Body of pancreas (tissue), 4 donors: ENCODE measurements at regions not wholly inside any gene's neighbourhood (a gene's known extent, or its start where the extent isn't known, plus 50 kb on each side); places are given as distances from the start of the nearest gene placed in this dataset.

ENCODE experiments used
- ATAC-seq: fragments of 150-250 bp; one replicate; pipeline ENCODE4 v1.9.1; 2016
- DNase-seq, 4 donors: peaks; one replicate each; pipeline ENCODE4 v3.0.0-alpha.2; 2019
- H3K27ac ChIP-seq, 4 donors: fragments of 200-600 bp; sonication (generic); 1 replicate in 3 of 4; 2 replicates in 1 of 4; pipeline versions ENCODE4 v1.5.1 to v1.6.1; 2016 to 2019; ENCODE audit warnings: mild to moderate bottlenecking in 1 of 4, mixed read lengths in 1 of 4, moderate library complexity in 1 of 4
- H3K27me3 ChIP-seq, 2 donors: fragments of 200-600 bp; sonication (generic); one replicate each; pipeline ENCODE4 v1.6.0; 2016; ENCODE audit warnings: mild to moderate bottlenecking in 1 of 2
- H3K36me3 ChIP-seq, 2 donors: fragments of 200-600 bp; sonication (generic); replicated peaks in 1 of 2; 2 replicates each; pipeline ENCODE4 v1.5.1; 2016; ENCODE audit warnings: low read depth in 2 of 2; ENCODE audit not compliant: insufficient read depth in 1 of 2
- H3K4me1 ChIP-seq: fragments of 200-600 bp; sonication (generic); one replicate; pipeline ENCODE4 v1.6.0; 2016
- H3K4me3 ChIP-seq, 2 donors: fragments of 200-600 bp; sonication (generic); 1 replicate in 1 of 2; 2 replicates in 1 of 2; pipeline ENCODE4 v1.5.1; 2016 to 2019
- H3K9me3 ChIP-seq, 3 donors: fragments of 200-600 bp; sonication (generic); 1 replicate in 2 of 3; 2 replicates in 1 of 3; pipeline ENCODE4 v1.5.1; 2016
- POLR2A ChIP-seq, 3 donors: fragments of 450-650 bp; IDR thresholded peaks; one replicate each; pipeline ENCODE4 v1.6.1; 2016; ENCODE audit warnings: antibody characterized with exemption in 3 of 3, mild to moderate bottlenecking in 2 of 3
- WGBS, 2 donors: methylation state at CpG; one replicate each; pipeline ENCODE4 v1.1.5; 2017; 5-methylcytosine and 5-hydroxymethylcytosine counted together
- intact Hi-C: fragments of 100-400 bp; cut with DNase I; formaldehyde crosslinking; loops from one replicate; pipeline ENCODE4 v1.15.1; 2023
- TF ChIP-seq, protein P1 (sequence below), 7 experiments: fragments of 450-650 bp in 4 of 7; fragments of 200-600 bp in 3 of 7; sonication (generic) in 3 of 7; IDR thresholded peaks; one replicate each; pipeline ENCODE4 v1.5.1; 2016 to 2019; ENCODE audit warnings: antibody characterized with exemption in 7 of 7

- WGBS, 2 donors: 62 to 67% methylated on average over 2 of the region's 2 CpGs
- no peaks in the 10 kb centered on the region for H3K4me1 ChIP-seq
- intact Hi-C loops: no loop called here
Observed at GRCh38 chr11:104645261-104646222, 252.7 kb downstream of the CASP12 start.

GRCh38 chr11:104637662-104638170, 260.5 kb downstream of the CASP12 start:
- TF ChIP-seq, protein P1, sequence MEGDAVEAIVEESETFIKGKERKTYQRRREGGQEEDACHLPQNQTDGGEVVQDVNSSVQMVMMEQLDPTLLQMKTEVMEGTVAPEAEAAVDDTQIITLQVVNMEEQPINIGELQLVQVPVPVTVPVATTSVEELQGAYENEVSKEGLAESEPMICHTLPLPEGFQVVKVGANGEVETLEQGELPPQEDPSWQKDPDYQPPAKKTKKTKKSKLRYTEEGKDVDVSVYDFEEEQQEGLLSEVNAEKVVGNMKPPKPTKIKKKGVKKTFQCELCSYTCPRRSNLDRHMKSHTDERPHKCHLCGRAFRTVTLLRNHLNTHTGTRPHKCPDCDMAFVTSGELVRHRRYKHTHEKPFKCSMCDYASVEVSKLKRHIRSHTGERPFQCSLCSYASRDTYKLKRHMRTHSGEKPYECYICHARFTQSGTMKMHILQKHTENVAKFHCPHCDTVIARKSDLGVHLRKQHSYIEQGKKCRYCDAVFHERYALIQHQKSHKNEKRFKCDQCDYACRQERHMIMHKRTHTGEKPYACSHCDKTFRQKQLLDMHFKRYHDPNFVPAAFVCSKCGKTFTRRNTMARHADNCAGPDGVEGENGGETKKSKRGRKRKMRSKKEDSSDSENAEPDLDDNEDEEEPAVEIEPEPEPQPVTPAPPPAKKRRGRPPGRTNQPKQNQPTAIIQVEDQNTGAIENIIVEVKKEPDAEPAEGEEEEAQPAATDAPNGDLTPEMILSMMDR (IDR thresholded peaks at IDR 0.05): no peak
- no peak for TF ChIP-seq POLR2A (IDR thresholded peaks at IDR 0.05)
- Histone ChIP-seq H3K36me3 (no peaks in the 10 kb centered on the region), H3K27ac (no peak overlapping the region), H3K27me3 (no peaks in the 10 kb centered on the region), H3K4me1 (no peaks in the 10 kb centered on the region), H3K4me3 (no peak overlapping the region), H3K9me3 (no peaks in the 10 kb centered on the region)
- DNase-seq (no peak), ATAC-seq (no peak)
- intact Hi-C loops: no loop called here
- WGBS, 2 donors: 44 to 58% methylated on average over 2 of the region's 2 CpGs

More at GRCh38 chr11:104645261-104646222, 252.7 kb downstream of the CASP12 start:
- no peak overlapping the region for H3K4me3 ChIP-seq
- no peaks in the 10 kb centered on the region for H3K9me3 ChIP-seq
- TF ChIP-seq, protein P1 (IDR thresholded peaks at IDR 0.05): no peak
- TF ChIP-seq POLR2A (IDR thresholded peaks at IDR 0.05): no peak
- ATAC-seq: no peak
- no peaks in the 10 kb centered on the region for H3K27me3 ChIP-seq
- no peak for DNase-seq
- H3K36me3 ChIP-seq: no peaks in the 10 kb centered on the region
- H3K27ac ChIP-seq: no peak overlapping the region

GRCh38 chr11:104633226-104633625, 265.0 kb downstream of the CASP12 start:
- H3K27me3 ChIP-seq: no peaks in the 10 kb centered on the region
- DNase-seq (no peak), ATAC-seq (no peak)
- H3K36me3 ChIP-seq: no peaks in the 10 kb centered on the region
- TF ChIP-seq, protein P1 (IDR thresholded peaks at IDR 0.05): no peak
- no peak for TF ChIP-seq POLR2A (IDR thresholded peaks at IDR 0.05)
- no peaks in the 10 kb centered on the region for H3K4me1 ChIP-seq
- no peak overlapping the region for H3K27ac ChIP-seq
- 52% methylated on average over 1 of the region's 1 CpG for WGBS, 2 donors
- intact Hi-C loops: no loop called here
- no peaks in the 10 kb centered on the region for H3K9me3 ChIP-seq
- no peak overlapping the region for H3K4me3 ChIP-seq

DNA sequence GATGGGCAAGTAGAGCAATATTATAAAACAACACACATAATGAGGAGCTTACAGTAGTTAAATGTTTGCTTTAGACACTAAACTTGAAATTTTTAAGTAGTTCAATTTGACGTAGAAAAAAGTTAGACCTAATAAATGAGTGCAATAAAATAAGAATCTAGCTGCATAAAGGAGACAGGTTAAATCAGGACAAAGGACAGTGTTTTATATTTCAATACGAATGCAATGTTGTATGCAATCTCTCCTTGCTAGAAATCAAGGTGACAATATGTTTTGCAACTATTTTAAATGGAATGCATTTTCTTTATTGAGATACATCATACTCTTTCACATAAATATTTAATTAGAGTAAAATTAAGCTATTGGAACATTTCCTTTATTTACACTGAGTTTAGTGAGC, 267.9 kb downstream of the CASP12 start:
- Histone ChIP-seq H3K4me3 (no peak overlapping the region), H3K9me3 (no peaks in the 10 kb centered on the region), H3K4me1 (no peaks in the 10 kb centered on the region), H3K36me3 (no peaks in the 10 kb centered on the region), H3K27me3 (no peaks in the 10 kb centered on the region), H3K27ac (no peak overlapping the region)
- ATAC-seq (no peak), DNase-seq (no peak)
- intact Hi-C loops: no loop called here
- WGBS, 2 donors: 73 to 83% methylated on average over 2 of the region's 2 CpGs
- TF ChIP-seq, protein P1 (IDR thresholded peaks at IDR 0.05): no peak
- no peak for TF ChIP-seq POLR2A (IDR thresholded peaks at IDR 0.05)
